ENCODE measurements at regions not wholly inside any gene's neighbourhood (a gene's known extent, or its start where the extent isn't known, plus 50 kb on each side); places are given as distances from the start of the nearest gene placed in this dataset.

DNA sequence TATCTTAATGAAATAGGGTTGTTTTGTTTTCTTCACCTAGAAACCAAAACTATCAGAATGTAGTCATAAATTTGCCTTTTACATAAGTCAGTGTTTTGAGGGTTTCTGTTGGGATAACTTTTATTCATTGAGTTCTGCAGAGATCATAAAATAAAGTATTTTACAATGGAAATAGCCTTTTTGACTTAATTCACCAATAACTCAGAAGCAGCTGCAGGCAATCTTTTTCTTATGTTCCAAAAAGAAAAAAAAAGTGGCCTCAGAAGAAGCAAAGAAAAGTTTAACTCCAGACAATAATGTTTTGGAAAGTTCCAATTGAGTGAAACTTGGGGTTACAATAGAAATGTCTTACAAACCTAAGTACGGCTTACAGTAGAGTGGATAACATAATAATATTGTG is 491.7 kb upstream of the NRP1 start:
- TF ChIP-seq, protein P1, sequence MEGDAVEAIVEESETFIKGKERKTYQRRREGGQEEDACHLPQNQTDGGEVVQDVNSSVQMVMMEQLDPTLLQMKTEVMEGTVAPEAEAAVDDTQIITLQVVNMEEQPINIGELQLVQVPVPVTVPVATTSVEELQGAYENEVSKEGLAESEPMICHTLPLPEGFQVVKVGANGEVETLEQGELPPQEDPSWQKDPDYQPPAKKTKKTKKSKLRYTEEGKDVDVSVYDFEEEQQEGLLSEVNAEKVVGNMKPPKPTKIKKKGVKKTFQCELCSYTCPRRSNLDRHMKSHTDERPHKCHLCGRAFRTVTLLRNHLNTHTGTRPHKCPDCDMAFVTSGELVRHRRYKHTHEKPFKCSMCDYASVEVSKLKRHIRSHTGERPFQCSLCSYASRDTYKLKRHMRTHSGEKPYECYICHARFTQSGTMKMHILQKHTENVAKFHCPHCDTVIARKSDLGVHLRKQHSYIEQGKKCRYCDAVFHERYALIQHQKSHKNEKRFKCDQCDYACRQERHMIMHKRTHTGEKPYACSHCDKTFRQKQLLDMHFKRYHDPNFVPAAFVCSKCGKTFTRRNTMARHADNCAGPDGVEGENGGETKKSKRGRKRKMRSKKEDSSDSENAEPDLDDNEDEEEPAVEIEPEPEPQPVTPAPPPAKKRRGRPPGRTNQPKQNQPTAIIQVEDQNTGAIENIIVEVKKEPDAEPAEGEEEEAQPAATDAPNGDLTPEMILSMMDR (IDR thresholded peaks at IDR 0.05) = no peak
- TF ChIP-seq EP300 (IDR thresholded peaks at IDR 0.05) (no peak), POLR2AphosphoS5 (IDR thresholded peaks at IDR 0.05) (no peak)

All from stomach (tissue), 4 donors.